ENCODE measurements at regions not wholly inside any gene's neighbourhood (a gene's known extent, or its start where the extent isn't known, plus 50 kb on each side); places are given as distances from the start of the nearest gene placed in this dataset.

GRCh38 chr7:42686594-42687156 lies 225.2 kb downstream of the C7orf25 start:
- no peak for TF ChIP-seq CTCF (IDR thresholded peaks at IDR 0.05)
- no peak for TF ChIP-seq POLR2A (IDR thresholded peaks at IDR 0.05)

Data from body of pancreas (tissue), 4 donors.